NCI-H460 (cell line): ENCODE measurements at regions not wholly inside any gene's neighbourhood (a gene's known extent, or its start where the extent isn't known, plus 50 kb on each side); places are given as distances from the start of the nearest gene placed in this dataset.
"Not testable (repeated sequence)": the region's sequence is repeated elsewhere in the genome, so short reads cannot be mapped to it uniquely, and the experiment has no call there.

Experiments
- DNase-seq: peaks from one replicate; pipeline ENCODE4 v3.0.0-alpha.2; 2016; ENCODE audit warnings: low read depth; ENCODE audit errors: extremely low read depth

DNA sequence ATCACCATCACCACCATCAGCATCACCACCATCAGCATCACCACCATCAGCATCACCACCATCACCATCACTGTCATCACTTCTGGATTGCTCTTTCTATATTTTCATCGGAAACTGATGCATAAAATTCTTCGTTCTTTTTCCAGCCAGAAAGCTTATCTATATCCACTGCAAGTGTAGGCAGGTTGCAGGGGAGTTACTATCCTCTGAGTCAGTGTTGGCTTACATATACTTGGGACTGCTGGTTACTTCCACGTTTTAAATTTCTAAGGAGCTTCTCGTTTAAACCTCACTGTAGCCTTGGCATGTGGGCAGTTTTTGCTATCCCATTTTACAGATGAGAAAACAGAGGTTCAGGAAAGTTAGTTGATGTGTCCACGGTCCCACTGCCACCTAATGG lies 66.1 kb downstream of the FOXL3 start:
- DNase-seq = no peak

DNA sequence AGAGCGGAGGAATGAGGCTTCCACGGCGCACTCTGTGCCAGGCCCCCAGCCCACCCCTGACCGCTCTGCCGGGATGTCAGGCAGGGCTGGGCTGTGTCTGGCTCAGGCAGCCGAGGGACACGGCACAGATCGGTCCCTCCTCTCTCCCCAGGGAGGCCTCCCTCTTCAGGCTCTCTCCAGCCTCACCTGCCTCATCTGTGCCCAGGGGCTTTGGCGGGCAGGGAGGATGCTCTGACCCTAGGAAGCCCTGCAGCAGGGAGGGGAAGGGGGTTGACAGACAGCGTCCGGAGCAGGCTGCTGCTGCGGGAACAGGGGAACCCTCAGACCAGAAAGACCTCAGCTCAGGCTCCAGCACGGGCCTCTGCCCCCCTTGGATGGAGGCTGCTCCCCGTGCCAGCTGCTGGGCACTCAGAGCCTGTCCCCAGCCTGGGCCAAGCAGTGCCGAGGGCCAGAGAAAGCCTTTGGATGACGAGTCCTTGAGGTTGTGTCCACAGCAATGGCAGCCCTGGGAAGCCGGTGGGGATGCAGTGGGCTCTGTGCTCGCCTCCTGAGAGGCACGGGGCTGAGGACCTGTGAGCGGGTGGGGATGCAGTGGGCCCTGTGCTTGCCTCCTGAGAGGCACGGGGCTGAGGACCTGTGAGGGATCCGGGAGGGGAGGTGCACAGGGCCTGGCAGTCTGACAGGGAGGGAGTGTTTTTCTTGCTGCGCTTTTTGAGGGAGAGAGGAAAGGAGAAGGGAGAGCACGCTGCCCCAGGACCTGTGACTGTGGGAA lies 66.9 kb downstream of the FOXL3 start:
- DNase-seq = no peak

DNA sequence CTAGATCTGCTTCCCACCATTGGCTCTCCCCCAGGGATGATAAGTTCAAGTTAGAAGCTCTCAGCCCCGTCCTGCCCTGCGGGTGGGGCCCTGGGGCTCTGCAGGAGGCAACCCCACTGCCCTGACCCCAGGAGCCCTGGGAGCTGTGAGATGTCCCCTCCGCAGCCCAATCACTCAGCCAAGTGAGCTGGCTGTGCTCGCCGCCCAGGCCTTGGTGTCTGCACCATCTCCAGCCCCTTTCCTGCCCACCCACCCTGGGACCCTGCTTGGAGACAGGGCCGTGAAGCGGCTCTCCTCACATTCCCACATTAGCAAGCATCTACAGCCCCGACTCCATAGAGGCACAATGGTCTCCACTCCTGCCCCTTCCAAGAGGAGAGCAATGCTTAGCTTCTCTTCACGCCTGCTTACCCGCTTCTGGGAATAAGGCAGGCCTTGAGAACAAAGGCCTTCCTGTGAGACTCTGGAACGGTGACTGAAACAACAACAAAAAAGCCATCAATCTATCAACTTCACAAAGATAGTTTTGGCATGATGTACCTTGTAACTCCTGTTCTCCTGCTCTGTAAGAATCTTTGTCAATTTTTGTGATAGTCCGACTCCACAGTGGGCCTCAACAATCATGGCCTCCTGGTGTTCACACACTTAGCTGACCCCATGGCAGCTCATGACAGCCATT lies 67.7 kb downstream of the FOXL3 start:
- DNase-seq = no peak

DNA sequence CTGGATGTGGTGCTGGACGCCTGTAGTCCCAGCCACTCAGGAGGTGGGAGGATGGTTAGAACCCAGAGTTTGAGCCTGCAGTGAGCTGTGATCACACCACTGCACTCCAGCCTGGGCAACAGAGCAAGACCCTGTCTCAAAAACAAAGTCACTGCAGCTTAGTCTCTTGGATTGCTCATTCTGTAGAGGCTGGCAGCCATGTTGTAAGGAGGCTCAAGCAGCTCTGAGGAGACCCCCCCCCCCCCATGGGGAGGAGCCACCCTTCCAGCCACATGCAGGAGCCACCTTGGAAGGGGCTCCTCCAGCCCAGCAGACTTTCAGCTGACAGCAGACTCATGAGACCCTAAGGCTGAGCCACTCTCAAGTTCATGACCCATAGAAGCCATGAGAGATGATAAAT lies 68.4 kb downstream of the FOXL3 start:
- DNase-seq = no peak

DNA sequence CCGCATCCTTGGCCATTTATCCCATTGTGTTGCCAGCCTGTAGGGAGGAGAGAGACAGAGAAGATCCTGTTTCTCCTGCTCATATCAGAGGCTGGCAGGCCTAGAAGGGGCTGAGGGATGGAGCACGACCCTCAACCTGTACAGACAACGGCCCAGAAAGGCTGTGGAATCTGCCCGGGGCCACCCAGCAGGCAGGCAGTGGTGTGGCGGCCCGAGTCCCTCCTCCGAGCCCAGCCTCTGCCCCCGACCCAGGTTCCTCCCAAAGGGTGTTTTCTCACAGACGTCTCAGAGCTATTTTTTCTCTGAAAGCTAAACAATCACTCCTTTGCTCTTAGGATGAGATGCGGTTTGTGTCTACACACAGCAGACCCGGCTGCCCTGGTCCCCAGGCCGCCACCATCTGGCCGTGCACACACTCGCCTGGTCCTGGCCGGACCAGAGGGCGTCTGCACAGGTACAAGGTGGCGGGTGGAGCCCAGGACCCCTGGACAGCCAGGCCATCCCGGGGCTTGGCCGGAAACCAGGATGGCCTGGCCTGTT lies 69.3 kb downstream of the FOXL3 start:
- no peak for DNase-seq

DNA sequence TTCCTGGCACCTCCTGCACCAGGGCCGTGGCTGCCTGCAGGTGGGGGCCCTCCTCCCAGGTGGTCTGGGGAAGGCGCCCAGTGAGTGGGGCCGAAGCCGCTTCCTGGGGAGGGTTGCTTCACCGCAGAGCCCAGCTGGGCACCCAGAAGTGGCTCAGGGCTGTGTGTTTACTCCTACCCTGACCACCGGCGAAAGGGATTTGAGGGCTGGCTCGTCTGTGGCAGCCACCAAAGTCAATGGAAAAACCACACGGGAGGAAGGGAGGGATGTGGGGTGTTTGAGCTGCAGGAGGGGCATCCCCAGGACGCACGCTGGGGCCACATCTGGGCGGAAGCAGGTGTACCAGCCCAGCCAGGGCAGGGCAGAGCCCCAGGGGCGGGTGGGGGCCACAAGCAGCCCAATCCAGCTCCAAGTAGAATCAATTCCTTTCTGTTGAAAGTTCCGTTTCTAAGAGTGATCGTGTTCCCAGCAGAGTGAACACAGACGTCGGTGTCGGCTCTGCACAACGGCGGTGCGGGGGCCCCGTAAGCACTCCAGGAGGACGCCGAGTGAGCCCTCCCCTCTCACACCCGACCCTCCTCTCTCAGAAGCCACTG lies 69.9 kb downstream of the FOXL3 start:
- DNase-seq = no peak

DNA sequence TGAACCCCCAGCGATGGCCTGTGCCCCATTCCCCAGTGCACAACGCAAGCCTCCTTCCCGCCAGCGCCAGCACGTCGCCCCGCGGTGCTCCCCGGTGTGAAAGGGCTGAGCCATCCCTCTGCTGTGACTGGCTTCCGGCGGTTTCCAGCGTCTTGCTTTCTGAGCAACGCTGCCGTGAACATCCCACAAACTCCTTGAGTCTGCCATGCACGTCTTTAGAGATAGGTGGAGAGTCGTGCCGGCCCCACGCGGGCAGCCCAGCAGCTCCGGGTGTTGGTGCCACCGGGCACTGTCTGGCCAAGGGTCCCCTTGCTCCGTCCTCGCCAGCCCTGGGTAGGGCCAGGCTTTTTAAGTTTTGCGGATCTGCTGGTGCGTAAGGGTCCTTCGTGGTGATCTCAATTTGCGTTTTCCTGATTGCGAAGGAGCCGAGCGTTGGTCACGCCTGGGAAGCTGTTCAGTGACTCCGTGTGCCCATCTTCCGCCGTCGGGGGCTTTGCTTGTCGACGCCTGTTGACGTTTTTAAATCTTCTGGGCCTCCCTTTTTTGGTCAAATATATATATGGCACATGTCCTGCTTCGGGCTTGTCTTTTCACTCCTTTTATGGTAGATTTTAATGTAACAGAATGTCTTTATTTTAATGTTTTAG lies 70.6 kb downstream of the FOXL3 start:
- DNase-seq = no peak

DNA sequence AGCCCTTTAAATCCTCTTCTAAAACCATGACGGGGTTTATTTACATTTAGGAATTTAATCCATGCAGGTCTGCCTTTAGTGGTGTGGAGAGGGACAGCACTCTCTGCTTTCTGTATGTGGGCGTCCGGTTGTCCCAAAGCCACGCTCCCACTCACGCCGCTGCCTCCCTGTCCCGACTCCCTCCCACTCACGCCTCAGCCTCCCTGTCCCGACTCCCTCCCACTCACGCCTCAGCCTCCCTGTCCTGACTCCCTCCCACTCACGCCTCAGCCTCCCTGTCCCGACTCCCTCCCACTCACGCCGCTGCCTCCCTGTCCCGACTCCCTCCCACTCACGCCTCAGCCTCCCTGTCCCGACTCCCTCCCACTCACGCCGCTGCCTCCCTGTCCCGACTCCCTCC lies 71.2 kb downstream of the FOXL3 start:
- not testable (repeated sequence) for DNase-seq

DNA sequence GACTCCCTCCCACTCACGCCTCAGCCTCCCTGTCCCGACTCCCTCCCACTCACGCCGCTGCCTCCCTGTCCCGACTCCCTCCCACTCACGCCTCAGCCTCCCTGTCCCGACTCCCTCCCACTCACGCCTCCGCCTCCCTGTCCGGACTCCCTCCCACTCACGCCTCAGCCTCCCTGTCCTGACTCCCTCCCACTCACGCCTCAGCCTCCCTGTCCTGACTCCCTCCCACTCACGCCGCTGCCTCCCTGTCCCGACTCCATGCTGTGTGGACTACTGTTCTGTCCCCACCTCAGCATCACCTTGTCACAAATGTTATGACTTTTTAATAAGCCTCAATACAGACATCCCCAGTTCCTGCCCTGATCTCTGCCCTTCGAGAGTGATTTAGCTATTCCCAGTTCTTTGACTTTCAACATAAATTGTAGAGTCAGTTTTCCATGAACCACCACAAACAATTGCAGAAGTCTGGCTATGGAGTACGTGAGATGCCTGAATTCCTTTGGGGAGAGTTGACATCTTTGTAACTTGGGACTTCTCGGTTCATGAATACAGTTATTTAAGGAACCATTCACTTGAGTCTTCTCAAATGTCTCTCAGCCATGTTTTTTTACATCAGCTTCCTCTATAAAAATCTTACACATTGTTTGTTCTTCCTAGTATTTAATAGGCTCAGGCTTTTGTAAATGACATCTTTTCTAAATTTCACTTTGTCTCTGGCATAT lies 71.9 kb downstream of the FOXL3 start:
- DNase-seq = no peak

DNA sequence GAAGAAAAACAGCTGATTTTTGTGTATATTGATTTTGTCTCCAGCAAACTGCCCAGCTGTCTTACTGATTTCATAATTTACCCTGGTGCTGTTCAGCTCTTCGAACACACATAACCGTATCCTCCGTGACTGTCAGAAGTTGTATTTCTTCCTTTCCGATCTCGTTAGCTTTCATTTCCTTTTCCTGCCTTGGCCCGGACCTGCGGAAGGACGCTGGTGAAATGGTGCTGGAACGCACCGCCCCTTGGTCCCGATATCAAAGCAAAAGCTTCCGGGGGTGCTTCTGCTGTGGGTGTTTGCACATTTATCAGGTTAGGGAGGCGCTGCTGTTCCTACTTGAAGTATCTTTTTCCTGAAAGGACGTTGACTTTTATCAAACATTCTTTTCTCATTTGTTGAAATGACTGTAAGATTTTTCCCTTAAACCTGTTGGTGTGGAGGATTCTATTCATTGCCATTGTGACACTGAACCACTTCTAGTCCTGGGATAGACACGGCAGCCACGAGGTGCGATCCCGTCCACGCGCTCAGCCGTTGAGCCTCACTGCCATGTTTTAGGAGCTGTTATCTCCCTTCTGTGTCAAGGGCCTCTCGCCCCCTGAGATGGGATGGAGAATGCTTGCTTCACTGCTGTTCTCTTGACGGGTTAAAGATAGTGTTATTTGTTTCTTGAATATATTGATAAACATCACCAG lies 72.6 kb downstream of the FOXL3 start:
- DNase-seq = no peak

DNA sequence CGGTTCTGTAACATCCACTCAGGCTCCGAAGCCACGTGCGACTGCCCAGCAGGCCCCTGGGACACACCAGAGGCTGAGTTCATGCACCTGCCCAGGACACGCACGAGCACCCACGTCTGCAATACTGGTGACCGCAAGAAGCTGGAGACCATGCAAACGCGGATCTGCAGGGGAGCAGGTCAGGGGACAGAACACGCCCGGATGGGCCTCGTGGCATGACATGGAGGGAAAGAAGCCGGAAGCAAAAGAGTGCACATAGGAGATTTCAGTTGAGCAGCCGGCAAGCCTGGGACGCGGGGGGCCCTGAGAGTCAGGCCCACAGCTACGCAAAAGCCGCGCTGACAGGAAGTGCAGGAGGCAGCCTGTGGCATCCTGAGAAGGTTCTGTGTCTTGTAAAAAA lies 73.7 kb downstream of the FOXL3 start:
- DNase-seq = no peak

DNA sequence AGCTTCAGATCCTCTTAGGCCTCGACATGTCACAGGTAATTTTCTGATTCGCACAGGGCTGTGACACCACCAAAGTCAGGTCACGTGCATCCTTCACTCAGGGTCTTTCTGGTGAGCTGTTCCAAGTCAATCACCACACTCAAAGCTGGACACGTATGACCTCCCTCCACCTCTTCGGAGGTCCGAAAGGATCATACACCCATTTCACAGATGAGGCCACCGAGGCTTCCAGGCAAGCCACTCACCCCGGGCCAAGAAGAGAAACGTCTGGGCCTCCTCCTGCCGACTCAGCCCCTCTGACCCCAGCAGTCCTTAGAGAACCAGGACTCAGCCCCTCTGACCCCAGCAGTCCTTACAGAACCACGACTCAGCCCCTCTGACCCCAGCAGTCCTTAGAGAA lies 74.6 kb downstream of the FOXL3 start:
- DNase-seq = no peak

DNA sequence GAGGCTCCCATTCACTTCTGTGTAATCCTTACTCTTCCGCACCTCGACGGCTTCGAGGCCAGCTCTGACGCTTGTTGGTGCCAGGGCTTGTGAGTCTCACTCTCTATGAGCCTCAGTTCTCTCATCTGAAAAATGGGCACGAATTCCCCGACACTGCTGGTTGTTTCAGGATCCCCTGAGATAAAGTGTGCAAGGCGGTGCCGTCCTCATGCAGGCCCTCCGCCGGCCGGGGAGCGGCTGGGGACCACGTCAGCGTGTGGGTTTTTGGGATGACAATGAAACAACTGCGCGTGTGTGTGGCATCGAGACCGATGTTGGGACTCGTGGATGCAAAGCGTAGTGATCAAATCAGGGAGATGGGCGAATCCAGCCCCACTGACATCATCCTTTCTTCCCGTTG lies 75.6 kb downstream of the FOXL3 start:
- DNase-seq = no peak

DNA sequence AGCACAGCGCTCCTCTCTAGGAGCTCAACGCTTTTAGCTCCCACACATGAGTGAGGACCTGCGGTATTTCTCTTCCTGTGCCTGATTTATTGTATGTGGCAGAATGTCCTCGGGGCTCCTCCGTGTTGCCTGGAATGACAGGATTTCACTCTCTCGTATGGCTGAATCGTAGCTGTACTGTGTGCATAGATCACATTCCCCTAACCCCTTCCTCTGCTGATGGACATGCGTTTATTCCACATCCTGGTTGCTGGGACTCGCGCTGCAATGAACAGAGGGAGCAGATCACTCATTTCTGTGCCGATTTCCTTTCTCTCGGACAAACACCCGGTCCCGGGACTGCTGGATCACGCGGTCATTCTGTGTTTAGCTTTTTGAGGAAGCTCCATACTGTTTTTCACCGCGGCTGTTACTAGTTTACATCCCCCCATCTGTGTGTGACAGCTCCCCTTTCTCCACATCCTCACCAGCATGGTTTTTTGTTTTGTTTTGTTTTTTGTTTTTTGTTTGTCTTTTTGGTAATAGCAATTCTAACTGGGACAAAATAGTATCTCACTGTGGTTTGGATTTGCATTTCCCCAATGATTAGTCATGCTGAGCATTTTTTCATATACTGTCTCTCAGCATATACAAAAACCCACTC lies 76.3 kb downstream of the FOXL3 start:
- no peak for DNase-seq

DNA sequence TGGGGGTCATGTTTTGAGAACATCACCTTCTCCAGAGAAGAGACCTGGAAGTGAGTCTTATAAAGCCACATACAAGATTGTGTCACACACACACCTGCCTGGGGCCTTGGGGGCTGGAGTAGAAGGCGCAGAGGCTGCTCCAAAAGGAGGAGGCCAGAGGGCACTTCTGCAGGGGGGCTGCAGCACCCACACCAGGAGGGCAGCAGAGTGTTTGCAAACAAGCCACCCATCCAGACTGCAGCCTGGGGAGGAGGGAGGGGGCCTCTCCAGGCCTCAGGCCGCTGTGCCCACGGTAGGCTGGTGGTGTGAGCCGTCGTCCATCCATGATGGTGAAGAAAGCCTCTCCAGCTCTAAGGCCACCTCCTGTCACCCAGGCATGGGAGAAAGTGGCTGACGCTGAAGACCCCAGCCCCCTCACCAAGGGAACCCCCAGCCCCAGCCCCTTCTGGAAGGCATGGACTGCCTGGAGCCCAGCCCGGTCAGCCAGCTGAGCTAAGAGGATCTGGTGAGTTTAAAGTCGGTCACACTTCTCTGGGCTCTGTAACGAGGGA lies 77.5 kb downstream of the FOXL3 start:
- DNase-seq = no peak

DNA sequence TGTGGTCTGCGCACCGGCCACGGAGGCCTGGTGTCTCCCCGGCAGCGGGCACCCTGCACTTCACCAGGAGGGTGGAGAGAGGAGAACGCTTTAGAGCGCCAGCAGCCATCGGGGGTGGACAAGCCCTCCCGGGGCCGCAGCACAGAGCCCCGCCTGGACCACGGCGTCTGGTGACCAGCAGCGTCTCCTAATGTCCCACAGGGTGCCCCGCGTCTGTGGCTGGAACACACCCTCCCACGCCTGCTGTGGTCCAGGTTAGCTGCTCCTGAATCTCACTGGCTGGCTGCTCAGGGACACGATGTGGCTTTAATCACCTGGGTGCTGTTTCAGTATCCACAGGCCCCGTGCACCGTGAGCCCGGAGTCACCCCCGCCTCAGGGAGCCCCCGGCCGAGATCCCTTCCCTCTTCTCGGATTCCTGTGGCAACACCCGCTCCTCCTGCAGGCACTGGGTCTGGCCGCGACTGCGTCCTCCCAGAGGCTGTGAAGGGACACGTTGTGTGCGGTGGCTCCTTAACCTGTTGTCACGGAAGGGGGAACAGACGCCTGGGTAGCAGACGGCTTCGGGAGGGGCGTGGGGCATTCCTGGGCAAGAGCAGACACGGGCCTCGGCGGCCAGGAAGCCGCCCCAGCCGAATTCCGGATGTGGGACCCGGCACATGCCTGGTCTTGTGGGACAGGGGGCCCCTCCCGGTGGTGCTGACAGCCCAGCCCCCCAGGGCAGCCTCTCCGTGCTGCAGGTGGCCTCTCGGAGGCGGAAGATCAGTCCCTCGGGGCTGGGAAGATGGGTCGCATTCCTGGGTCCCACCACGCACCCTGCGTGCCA lies 78.9 kb downstream of the FOXL3 start:
- DNase-seq = no peak

DNA sequence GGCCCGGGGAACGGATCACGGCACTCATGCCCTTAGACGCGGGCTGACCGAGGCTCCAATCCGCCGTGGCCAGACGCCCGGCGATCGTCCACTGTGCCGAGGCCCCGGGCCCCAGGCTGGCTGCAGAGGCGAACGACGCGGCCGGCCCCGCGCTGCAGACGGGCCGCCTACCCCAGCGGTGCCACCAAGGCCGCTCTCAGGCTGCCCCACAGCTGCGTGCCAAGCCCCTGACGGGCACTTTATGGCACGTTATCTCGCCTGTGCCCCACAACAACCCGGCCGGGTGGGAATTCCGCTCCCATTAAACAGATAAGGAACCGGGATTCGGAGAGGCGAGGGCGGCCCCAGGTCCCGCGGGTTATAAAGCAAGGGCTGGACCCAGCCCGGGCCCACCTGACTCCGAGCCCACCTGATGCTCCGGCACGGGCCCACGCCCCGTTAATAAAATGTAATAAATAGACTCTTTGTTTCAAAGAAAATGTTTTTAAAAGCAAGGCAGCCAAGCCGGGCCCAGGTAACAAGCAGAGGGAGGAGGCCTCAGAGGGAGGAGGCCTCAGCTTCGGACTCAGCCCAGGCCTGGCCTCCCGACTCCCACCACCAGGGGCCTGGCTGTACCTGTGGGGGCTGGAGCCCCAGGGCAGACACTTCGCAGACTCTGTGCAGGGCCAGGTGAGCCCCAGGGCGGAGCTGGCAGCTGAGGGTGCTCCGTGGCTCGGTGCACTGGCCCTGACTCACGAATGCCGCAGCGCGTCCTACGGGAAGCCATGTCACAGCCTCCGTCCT lies 79.7 kb downstream of the FOXL3 start:
- no peak for DNase-seq

DNA sequence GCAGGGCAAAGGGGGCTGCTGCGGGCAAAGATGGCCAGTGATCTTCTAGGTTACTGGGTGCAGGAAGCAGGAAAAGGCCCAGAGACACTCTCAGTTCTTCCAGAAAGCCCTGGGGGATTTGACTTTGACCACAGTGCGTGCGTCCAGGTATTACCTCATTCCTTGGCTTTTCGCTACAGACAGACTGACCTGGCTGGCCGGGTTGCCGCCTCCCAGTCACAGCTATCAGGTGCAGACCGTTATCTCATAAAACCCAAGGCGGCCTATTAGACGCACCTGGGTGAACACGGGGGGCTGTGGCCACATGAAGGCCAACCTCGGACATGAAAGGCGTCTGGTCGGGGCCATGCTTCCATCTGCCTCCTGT lies 80.3 kb downstream of the FOXL3 start:
- DNase-seq = no peak
